BLaER1 (cell line): ENCODE measurements at regions not wholly inside any gene's neighbourhood (a gene's known extent, or its start where the extent isn't known, plus 50 kb on each side); places are given as distances from the start of the nearest gene placed in this dataset.
"Not testable (repeated sequence)": the region's sequence is repeated elsewhere in the genome, so short reads cannot be mapped to it uniquely, and the experiment has no call there.

Experiments used
- H3K27ac ChIP-seq: shearing (Covaris generic); formaldehyde crosslinking; 2 replicates; pipeline ENCODE4 v1.8.1; 2022
- H3K27me3 ChIP-seq: shearing (Covaris generic); formaldehyde crosslinking; 2 replicates; pipeline ENCODE4 v1.8.1; 2022
- H3K36me3 ChIP-seq: shearing (Covaris generic); formaldehyde crosslinking; 2 replicates; pipeline ENCODE4 v1.8.1; 2022
- H3K4me1 ChIP-seq: shearing (Covaris generic); formaldehyde crosslinking; 2 replicates; pipeline ENCODE4 v1.8.1; 2022
- H3K4me2 ChIP-seq: shearing (Covaris generic); formaldehyde crosslinking; 2 replicates; pipeline ENCODE4 v1.8.1; 2022
- H3K4me3 ChIP-seq: shearing (Covaris generic); formaldehyde crosslinking; 2 replicates; pipeline ENCODE4 v1.8.1; 2022
- H3K9ac ChIP-seq: shearing (Covaris generic); formaldehyde crosslinking; 2 replicates; pipeline ENCODE4 v1.8.1; 2022
- H3K9me3 ChIP-seq: shearing (Covaris generic); formaldehyde crosslinking; 2 replicates; pipeline ENCODE4 v1.8.1; 2022
- H4K20me1 ChIP-seq: shearing (Covaris generic); formaldehyde crosslinking; 2 replicates; pipeline ENCODE4 v1.8.1; 2022
- Cebpa-rat ChIP-seq: shearing (Covaris generic); IDR thresholded peaks from 2 replicates; pipeline ENCODE4 v1.8.1; 2022

- H3K9me3 ChIP-seq, result peaks cover 11% of the 10 kb centered on the region
- H3K27me3 ChIP-seq, result no peaks in the 10 kb centered on the region
- H3K4me2 ChIP-seq, result peak overlapping the region; percentile 44
- H3K9ac ChIP-seq, result no peak overlapping the region; the same call in 1 of the 2 replicates
- no peaks in the 10 kb centered on the region for H4K20me1 ChIP-seq
- peaks cover 30% of the 10 kb centered on the region for H3K36me3 ChIP-seq
- H3K27ac ChIP-seq, result peak overlapping the region; percentile 47
- peaks cover 18% of the 10 kb centered on the region for H3K4me1 ChIP-seq
- no peak overlapping the region for H3K4me3 ChIP-seq
- no peak for TF ChIP-seq Cebpa-rat
These were observed 128.0 kb downstream of the SPP2 start for GRCh38 chr2:234178330-234179030.

GRCh38 chr2:234175649-234176048 is 125.1 kb downstream of the SPP2 start:
- Histone ChIP-seq H3K27me3 (no peaks in the 10 kb centered on the region), H3K4me1 (peaks cover 25% of the 10 kb centered on the region), H3K27ac (no peak overlapping the region), H3K9me3 (peaks cover 31% of the 10 kb centered on the region), H4K20me1 (no peaks in the 10 kb centered on the region), H3K4me3 (no peak overlapping the region), H3K9ac (no peak overlapping the region), H3K4me2 (no peak overlapping the region), H3K36me3 (peaks cover 37% of the 10 kb centered on the region)
- no peak for TF ChIP-seq Cebpa-rat

- H3K9me3 ChIP-seq, result peaks cover 33% of the 10 kb centered on the region
- H3K36me3 ChIP-seq, result peaks cover 38% of the 10 kb centered on the region
- no peaks in the 10 kb centered on the region for H3K27me3 ChIP-seq
- peaks cover 34% of the 10 kb centered on the region for H3K4me1 ChIP-seq
- no peak overlapping the region for H3K9ac ChIP-seq
- H4K20me1 ChIP-seq, result no peaks in the 10 kb centered on the region
- H3K27ac ChIP-seq, result no peak overlapping the region
- no peak overlapping the region for H3K4me3 ChIP-seq
- TF ChIP-seq Cebpa-rat, result no peak
- H3K4me2 ChIP-seq, result no peak overlapping the region
These were observed 124.2 kb downstream of the SPP2 start for GRCh38 chr2:234174742-234175141.

GRCh38 chr2:234172532-234172931 is 122.0 kb downstream of the SPP2 start:
- no peak overlapping the region for H3K27ac ChIP-seq
- no peak overlapping the region for H3K4me2 ChIP-seq
- H3K36me3 ChIP-seq, result peaks cover 30% of the 10 kb centered on the region
- H3K9me3 ChIP-seq, result peaks cover 33% of the 10 kb centered on the region
- TF ChIP-seq Cebpa-rat, result no peak
- H3K27me3 ChIP-seq, result no peaks in the 10 kb centered on the region
- H3K4me1 ChIP-seq, result peaks cover 43% of the 10 kb centered on the region
- no peak overlapping the region for H3K9ac ChIP-seq
- H4K20me1 ChIP-seq, result no peaks in the 10 kb centered on the region
- H3K4me3 ChIP-seq, result no peak overlapping the region

GRCh38 chr2:234172066-234172465 is 121.6 kb downstream of the SPP2 start:
- Histone ChIP-seq H3K9ac (no peak overlapping the region), H3K9me3 (peaks cover 33% of the 10 kb centered on the region), H3K4me2 (no peak overlapping the region), H3K36me3 (peaks cover 30% of the 10 kb centered on the region), H3K4me1 (peaks cover 47% of the 10 kb centered on the region), H3K4me3 (no peak overlapping the region), H3K27me3 (no peaks in the 10 kb centered on the region), H4K20me1 (no peaks in the 10 kb centered on the region), H3K27ac (peak overlapping the region; percentile 53)
- no peak for TF ChIP-seq Cebpa-rat

- Histone ChIP-seq H3K4me3 (no peak overlapping the region), H3K36me3 (peaks cover 30% of the 10 kb centered on the region), H3K9me3 (peaks cover 33% of the 10 kb centered on the region), H3K27ac (peak overlapping the region; percentile 53), H3K4me1 (peaks cover 51% of the 10 kb centered on the region), H4K20me1 (no peaks in the 10 kb centered on the region), H3K27me3 (no peaks in the 10 kb centered on the region), H3K9ac (no peak overlapping the region), H3K4me2 (peak overlapping the region; percentile 76; the same call in 1 of the 2 replicates)
- no peak for TF ChIP-seq Cebpa-rat
These were observed 121.2 kb downstream of the SPP2 start for GRCh38 chr2:234171666-234172065.

GRCh38 chr2:234169674-234170073 is 119.2 kb downstream of the SPP2 start:
- Histone ChIP-seq H3K27ac (peak overlapping the region; percentile 53), H3K4me2 (peak overlapping the region; percentile 76)

GRCh38 chr2:234168605-234169570 is 118.4 kb downstream of the SPP2 start:
- peak overlapping the region; percentile 92 for H3K4me2 ChIP-seq
- H3K9ac ChIP-seq, H4K20me1 ChIP-seq, H3K4me3 ChIP-seq, H3K27me3 ChIP-seq: not testable (repeated sequence)
- peaks cover 69% of the 10 kb centered on the region for H3K4me1 ChIP-seq
- peak overlapping the region; percentile 53 for H3K27ac ChIP-seq
- peaks cover 17% of the 10 kb centered on the region for H3K36me3 ChIP-seq
- peaks cover 22% of the 10 kb centered on the region for H3K9me3 ChIP-seq

More at GRCh38 chr2:234169674-234170073, 119.2 kb downstream of the SPP2 start:
- Histone ChIP-seq H3K27me3 (no peaks in the 10 kb centered on the region), H3K9ac (no peak overlapping the region), H3K4me1 (peaks cover 65% of the 10 kb centered on the region), H3K9me3 (peaks cover 22% of the 10 kb centered on the region), H3K36me3 (peaks cover 20% of the 10 kb centered on the region), H3K4me3 (0 out of 2 replicates have a peak overlapping the region, but pooled peaks have one; percentile 16), H4K20me1 (no peaks in the 10 kb centered on the region)
- TF ChIP-seq Cebpa-rat, result no peak

- Histone ChIP-seq H3K9ac (peak overlapping the region; percentile 75), H3K9me3 (peaks cover 10% of the 10 kb centered on the region), H3K4me1 (peaks cover 81% of the 10 kb centered on the region), H3K36me3 (peaks cover 9% of the 10 kb centered on the region), H3K4me3 (peak overlapping the region; percentile 66), H3K27ac (peak overlapping the region; percentile 86), H4K20me1 (no peaks in the 10 kb centered on the region), H3K27me3 (no peaks in the 10 kb centered on the region), H3K4me2 (peak overlapping the region; percentile 92)
- TF ChIP-seq Cebpa-rat, result no peak
These were observed 116.0 kb downstream of the SPP2 start for GRCh38 chr2:234166531-234166930.

GRCh38 chr2:234165421-234165820 is 114.9 kb downstream of the SPP2 start:
- Histone ChIP-seq H3K36me3 (no peaks in the 10 kb centered on the region), H3K9me3 (no peaks in the 10 kb centered on the region), H3K27me3 (no peaks in the 10 kb centered on the region), H3K4me3 (peak overlapping the region; percentile 66), H3K9ac (peak overlapping the region; percentile 75), H3K27ac (peak overlapping the region; percentile 86), H3K4me1 (peaks cover 81% of the 10 kb centered on the region), H4K20me1 (no peaks in the 10 kb centered on the region), H3K4me2 (peak overlapping the region; percentile 92)
- no peak for TF ChIP-seq Cebpa-rat
